SK-N-SH treated with all-trans-retinoic acid at 6 μM for 48 hours (cell line): ENCODE measurements at regions not wholly inside any gene's neighbourhood (a gene's known extent, or its start where the extent isn't known, plus 50 kb on each side); places are given as distances from the start of the nearest gene placed in this dataset.

ENCODE experiments used
- ATAC-seq: fragments of 200-7000 bp; cut with Tn5 transposase; 3 replicates; pipeline ENCODE4 v1.9.1; 2020; ENCODE audit warnings: mild to moderate bottlenecking, moderate library complexity
- ARNTL ChIP-seq: fragments of 450-650 bp; formaldehyde crosslinking; IDR thresholded peaks from 2 replicates; pipeline ENCODE4 v1.5.0; 2020; ENCODE audit warnings: low read depth, mild to moderate bottlenecking, moderate library complexity, borderline replicate concordance
- BACH2 ChIP-seq: fragments of 250-450 bp; sonication (Bioruptor Pico); IDR thresholded peaks from 2 replicates; pipeline ENCODE4 v1.9.0; 2021; ENCODE audit warnings: mild to moderate bottlenecking, borderline replicate concordance
- CSDC2 ChIP-seq: fragments of 250-450 bp; sonication (Bioruptor Pico); IDR thresholded peaks from 2 replicates; pipeline ENCODE4 v1.5.0; 2020; ENCODE audit warnings: mild to moderate bottlenecking, moderate library complexity
- ESRRG ChIP-seq: fragments of 250-450 bp; sonication (Bioruptor Pico); IDR thresholded peaks from 2 replicates; pipeline ENCODE4 v1.6.1; 2021; ENCODE audit warnings: mild to moderate bottlenecking
- ISL1 ChIP-seq: fragments of 250-450 bp; sonication (Bioruptor Pico); IDR thresholded peaks from 2 replicates; pipeline ENCODE4 v2.1.2; 2022; ENCODE audit warnings: mild to moderate bottlenecking, moderate library complexity
- PATZ1 ChIP-seq: fragments of 250-450 bp; sonication (Bioruptor Pico); IDR thresholded peaks from 2 replicates; pipeline ENCODE4 v1.8.0; 2020; ENCODE audit warnings: mild to moderate bottlenecking, moderate library complexity, borderline replicate concordance
- POU6F1 ChIP-seq: fragments of 250-450 bp; sonication (Bioruptor Pico); IDR thresholded peaks from 2 replicates; pipeline ENCODE4 v1.8.0; 2021; ENCODE audit warnings: low read depth, mild to moderate bottlenecking, moderate library complexity, borderline replicate concordance
- PPARA ChIP-seq: fragments of 250-450 bp; sonication (Bioruptor Pico); IDR thresholded peaks from 2 replicates; pipeline ENCODE4 v1.5.0; 2020; ENCODE audit warnings: mild to moderate bottlenecking, borderline replicate concordance
- TCF4 ChIP-seq: fragments of 250-450 bp; sonication (Bioruptor Pico); IDR thresholded peaks from 2 replicates; pipeline ENCODE4 v1.8.0; 2021; ENCODE audit warnings: mild to moderate bottlenecking, moderate library complexity, borderline replicate concordance
- TOX ChIP-seq: fragments of 250-450 bp; sonication (Bioruptor Pico); IDR thresholded peaks from 2 replicates; pipeline ENCODE4 v1.8.0; 2021; ENCODE audit warnings: mild to moderate bottlenecking, moderate library complexity, borderline replicate concordance
- TSHZ2 ChIP-seq: fragments of 250-450 bp; sonication (Bioruptor Pico); IDR thresholded peaks from 2 replicates; pipeline ENCODE4 v1.5.0; 2020; ENCODE audit warnings: mild to moderate bottlenecking, moderate library complexity
- ZC3H10 ChIP-seq: fragments of 250-450 bp; sonication (Bioruptor Pico); IDR thresholded peaks from 2 replicates; pipeline ENCODE4 v1.5.1; 2021; ENCODE audit warnings: mild to moderate bottlenecking, moderate library complexity
- ZFP3 ChIP-seq: fragments of 250-450 bp; sonication (Bioruptor Pico); IDR thresholded peaks from 2 replicates; pipeline ENCODE4 v1.5.0; 2020; ENCODE audit warnings: mild to moderate bottlenecking, moderate library complexity
- ZFP30 ChIP-seq: fragments of 450-650 bp; formaldehyde crosslinking; IDR thresholded peaks from 2 replicates; pipeline ENCODE4 v1.5.0; 2022; ENCODE audit warnings: mild to moderate bottlenecking, moderate library complexity
- ZNF565 ChIP-seq: fragments of 450-650 bp; formaldehyde crosslinking; conservative IDR thresholded peaks from 2 replicates; pipeline ENCODE4 v1.5.0; 2020; ENCODE audit warnings: low read depth, mild to moderate bottlenecking, moderate library complexity
- ZNF70 ChIP-seq: fragments of 450-650 bp; formaldehyde crosslinking; IDR thresholded peaks from 2 replicates; pipeline ENCODE4 v1.5.0; 2020; ENCODE audit warnings: mild to moderate bottlenecking, moderate library complexity

GRCh38 chr2:30365201-30365600, 81.8 kb upstream of the LCLAT1 start:
- ATAC-seq: no peak
- TF ChIP-seq CSDC2 (CRISPR knock-in tag) (no peak), ZFP30 (CRISPR knock-in tag) (no peak), PATZ1 (CRISPR knock-in tag) (no peak)

GRCh38 chr2:30366199-30366691, 80.8 kb upstream of the LCLAT1 start:
- TF ChIP-seq TOX (CRISPR knock-in tag): no peak
- TF ChIP-seq PATZ1 (CRISPR knock-in tag): no peak
- TF ChIP-seq ZFP30 (CRISPR knock-in tag): no peak
- no peak for TF ChIP-seq ARNTL (CRISPR knock-in tag)
- TF ChIP-seq ZC3H10 (CRISPR knock-in tag): no peak
- no peak for TF ChIP-seq TCF4 (CRISPR knock-in tag)
- TF ChIP-seq, all 23 proteins: peak for 0
- ATAC-seq: no peak

GRCh38 chr2:30367232-30368070, 79.6 kb upstream of the LCLAT1 start:
- TF ChIP-seq ESRRG (CRISPR knock-in tag): no peak
- TF ChIP-seq TSHZ2: no peak
- no peak for TF ChIP-seq PPARA
- TF ChIP-seq ZFP3 (CRISPR knock-in tag): no peak
- TF ChIP-seq BACH2: no peak
- no peak for TF ChIP-seq CSDC2 (CRISPR knock-in tag)
- no peak for TF ChIP-seq ISL1 (CRISPR knock-in tag)
- TF ChIP-seq TOX (CRISPR knock-in tag): no peak
- TF ChIP-seq ZNF70: no peak
- TF ChIP-seq TCF4 (CRISPR knock-in tag): no peak
- ATAC-seq: no peak

GRCh38 chr2:30368258-30368657, 78.8 kb upstream of the LCLAT1 start:
- no peak; the same call in 2 of the 3 replicates for ATAC-seq
- TF ChIP-seq TCF4 (CRISPR knock-in tag): no peak
- TF ChIP-seq ZNF565 (CRISPR knock-in tag): no peak
- TF ChIP-seq TOX (CRISPR knock-in tag): no peak
- TF ChIP-seq ZC3H10 (CRISPR knock-in tag): no peak
- no peak for TF ChIP-seq ESRRG (CRISPR knock-in tag)
- no peak for TF ChIP-seq POU6F1 (CRISPR knock-in tag)
